MM.1S (cell line): ENCODE measurements at regions not wholly inside any gene's neighbourhood (a gene's known extent, or its start where the extent isn't known, plus 50 kb on each side); places are given as distances from the start of the nearest gene placed in this dataset.

ENCODE experiments used
- CTCF ChIP-seq: fragments of 300-600 bp; sonication (generic); IDR thresholded peaks from 2 replicates; pipeline ENCODE4 v1.5.1; 2016; ENCODE audit warnings: antibody characterized with exemption, low read length, mixed read lengths
- EZH2phosphoT487 ChIP-seq: fragments of 300-600 bp; sonication (generic); IDR thresholded peaks from 2 replicates; pipeline ENCODE4 v1.6.1; 2018; ENCODE audit warnings: antibody characterized with exemption, low read length

DNA sequence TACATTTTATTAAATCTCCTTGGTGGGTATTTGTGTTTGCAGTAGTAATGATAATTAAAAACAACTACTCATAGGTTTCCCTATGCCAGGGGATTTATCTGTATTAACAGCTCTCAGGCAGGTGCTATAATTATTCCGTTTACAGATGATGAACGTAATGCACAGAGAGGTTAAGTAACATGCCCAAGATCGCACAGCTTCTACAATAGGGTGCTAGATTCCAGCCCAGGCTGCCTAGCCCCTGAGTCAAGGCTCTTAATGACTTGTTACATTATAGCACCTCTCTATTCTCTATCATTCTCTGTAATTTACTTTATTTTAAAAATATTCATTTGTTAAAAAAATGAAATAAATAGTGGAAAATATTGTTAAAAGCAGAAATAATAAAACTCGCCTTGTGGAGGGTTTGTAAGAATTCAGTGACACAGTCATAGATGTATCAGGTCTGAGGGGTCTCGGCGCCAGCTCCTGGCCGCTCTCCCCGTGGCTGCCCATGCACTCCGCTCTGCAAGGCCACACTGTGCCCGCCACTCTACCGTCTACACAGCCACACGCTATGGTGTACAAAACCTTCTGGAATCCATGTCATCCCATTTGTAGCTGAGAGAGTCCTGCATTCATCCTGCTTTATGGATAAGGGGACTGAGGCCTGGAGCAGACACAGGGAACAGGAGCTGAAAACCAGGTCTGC, 562.2 kb downstream of the MATN1 start:
- TF ChIP-seq CTCF (no peak), EZH2phosphoT487 (no peak)
